ENCODE measurements at regions not wholly inside any gene's neighbourhood (a gene's known extent, or its start where the extent isn't known, plus 50 kb on each side); places are given as distances from the start of the nearest gene placed in this dataset.

- TF ChIP-seq CTCF (IDR thresholded peaks at IDR 0.05; ENCODE audit: borderline replicate concordance, extremely low read depth, insufficient read depth) = no peak
- Histone ChIP-seq H3K36me3 (ENCODE audit: control insufficient read depth in 2 of 3, insufficient read depth in 3 of 3, low read length in 3 of 3) (no peaks in the 10 kb centered on the region), H3K4me3 (ENCODE audit: low read length in 3 of 3) (peak overlapping the region in 1 of 3 donors; percentile 10), H3K4me1 (ENCODE audit: control insufficient read depth in 2 of 3, insufficient read depth in 2 of 3, low read depth in 1 of 3, low read length in 3 of 3) (peaks cover 0 to 20% (median 20%) of the 10 kb centered on the region in 3 donors), H3K27me3 (ENCODE audit: control insufficient read depth, insufficient read depth, low read length) (no peaks in the 10 kb centered on the region), H3K9me3 (ENCODE audit: control insufficient read depth in 2 of 3, insufficient read depth in 1 of 3, low read length in 3 of 3) (no peaks in the 10 kb centered on the region), H3K9ac (ENCODE audit: low read length in 3 of 3) (no peak overlapping the region), H3K27ac (ENCODE audit: low read depth in 2 of 2, low read length in 2 of 2) (no peak overlapping the region)
- FAIRE-seq (no peak), DNase-seq (no peak)
- intact Hi-C loops (cut with DNase I) = no loop called here
These were observed 49.8 kb upstream of the GADD45A start for GRCh38 chr1:67635055-67635809.

Data from kidney (tissue), 13 donors.